Activated CD8-positive, alpha-beta T cell treated with anti-CD3 and anti-CD28 coated beads for 36 hours (primary cell): ENCODE measurements at regions not wholly inside any gene's neighbourhood (a gene's known extent, or its start where the extent isn't known, plus 50 kb on each side); places are given as distances from the start of the nearest gene placed in this dataset.

ENCODE experiments used
- ATAC-seq: fragments of 200-7000 bp; cut with Tn5 transposase; one replicate; pipeline ENCODE4 v1.10.0; 2021; ENCODE audit warnings: mild to moderate bottlenecking, moderate library complexity
- CTCF ChIA-PET: fragments of 350-600 bp; sonication (Branson Sonifier 250); formaldehyde crosslinking; loops from one replicate; lab custom pipeline; 2021; ENCODE audit warnings: antibody characterized with exemption; lab: Charles Lee
- POLR2A ChIA-PET: fragments of 350-600 bp; sonication (Branson Sonifier 250); formaldehyde crosslinking; loops from one replicate; lab custom pipeline; 2021; ENCODE audit warnings: antibody characterized with exemption; lab: Charles Lee
- DNase-seq: peaks from one replicate; pipeline ENCODE4 v3.0.0-alpha.2; 2020
- H3K27ac Mint-ChIP-seq: one replicate; pipeline ENCODE4 v1.8.0; 2021; ENCODE audit warnings: mild to moderate bottlenecking, mixed read lengths
- H3K27me3 Mint-ChIP-seq: one replicate; pipeline ENCODE4 v1.8.0; 2021; ENCODE audit warnings: mixed read lengths
- H3K36me3 Mint-ChIP-seq: one replicate; pipeline ENCODE4 v1.8.0; 2021; ENCODE audit warnings: low read depth, mixed read lengths
- H3K4me1 Mint-ChIP-seq: one replicate; pipeline ENCODE4 v1.8.0; 2021; ENCODE audit warnings: low read depth, mixed read lengths
- H3K4me3 Mint-ChIP-seq: one replicate; pipeline ENCODE4 v1.8.0; 2021; ENCODE audit warnings: mild to moderate bottlenecking, moderate library complexity, mixed read lengths
- H3K9me3 Mint-ChIP-seq: one replicate; pipeline ENCODE4 v1.8.0; 2021; ENCODE audit warnings: mixed read lengths
- intact Hi-C: fragments of 100-400 bp; cut with micrococcal nuclease; formaldehyde crosslinking; loops from one replicate; pipeline ENCODE4 v1.10.0; 2022
- TF ChIP-seq, protein P1 (sequence below): fragments of 200-600 bp; IDR thresholded peaks from one replicate; pipeline ENCODE4 v1.8.0; 2022; ENCODE audit warnings: antibody characterized with exemption, mild to moderate bottlenecking

DNA sequence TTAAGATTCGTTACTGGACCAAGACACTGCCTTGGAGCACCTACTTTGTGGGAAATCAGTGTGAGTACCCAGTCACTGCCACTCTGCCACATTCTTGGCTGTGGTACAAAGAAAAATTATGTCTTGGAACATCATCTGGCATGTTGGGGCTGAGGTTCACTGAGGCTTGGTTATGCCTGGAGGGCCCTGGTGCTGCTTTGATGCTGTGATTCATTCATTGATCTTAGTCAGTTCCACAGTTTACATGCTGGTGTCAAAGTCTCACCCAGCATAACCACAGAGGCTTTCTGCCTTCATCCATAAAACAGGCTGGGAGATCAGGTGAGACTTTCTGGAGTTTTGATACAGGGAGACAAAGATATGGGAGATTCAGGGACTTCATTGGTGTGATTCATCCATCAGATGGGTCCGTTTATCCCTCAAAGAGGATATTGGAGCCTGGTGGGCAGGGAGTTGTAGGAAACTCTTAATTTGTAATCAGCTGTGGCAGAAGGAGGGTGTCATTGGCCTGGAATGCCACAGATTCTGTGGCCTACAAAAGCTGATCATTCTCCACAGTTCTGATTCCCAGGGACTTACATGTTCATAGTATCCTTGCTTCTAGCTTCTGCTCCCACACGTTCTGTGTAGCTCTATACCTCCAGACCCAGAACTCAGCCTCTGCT, 322.5 kb downstream of the PMP22 start:
- POLR2A ChIA-PET = no interaction called here
- Mint-ChIP-seq H3K27ac (no peak overlapping the region), H3K4me3 (no peak overlapping the region), H3K27me3 (peaks cover 6% of the 10 kb centered on the region), H3K9me3 (no peaks in the 10 kb centered on the region), H3K36me3 (no peaks in the 10 kb centered on the region), H3K4me1 (no peaks in the 10 kb centered on the region)
- CTCF ChIA-PET = interaction anchor here (1.3 kb wide), 1 partner anchor 16 kb away, joined by 5 read pairs; no protein-coding TSS in a partner anchor
- DNase-seq = no peak
- TF ChIP-seq, protein P1, sequence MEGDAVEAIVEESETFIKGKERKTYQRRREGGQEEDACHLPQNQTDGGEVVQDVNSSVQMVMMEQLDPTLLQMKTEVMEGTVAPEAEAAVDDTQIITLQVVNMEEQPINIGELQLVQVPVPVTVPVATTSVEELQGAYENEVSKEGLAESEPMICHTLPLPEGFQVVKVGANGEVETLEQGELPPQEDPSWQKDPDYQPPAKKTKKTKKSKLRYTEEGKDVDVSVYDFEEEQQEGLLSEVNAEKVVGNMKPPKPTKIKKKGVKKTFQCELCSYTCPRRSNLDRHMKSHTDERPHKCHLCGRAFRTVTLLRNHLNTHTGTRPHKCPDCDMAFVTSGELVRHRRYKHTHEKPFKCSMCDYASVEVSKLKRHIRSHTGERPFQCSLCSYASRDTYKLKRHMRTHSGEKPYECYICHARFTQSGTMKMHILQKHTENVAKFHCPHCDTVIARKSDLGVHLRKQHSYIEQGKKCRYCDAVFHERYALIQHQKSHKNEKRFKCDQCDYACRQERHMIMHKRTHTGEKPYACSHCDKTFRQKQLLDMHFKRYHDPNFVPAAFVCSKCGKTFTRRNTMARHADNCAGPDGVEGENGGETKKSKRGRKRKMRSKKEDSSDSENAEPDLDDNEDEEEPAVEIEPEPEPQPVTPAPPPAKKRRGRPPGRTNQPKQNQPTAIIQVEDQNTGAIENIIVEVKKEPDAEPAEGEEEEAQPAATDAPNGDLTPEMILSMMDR = no peak
- intact Hi-C loops = no loop called here
- no peak for ATAC-seq

DNA sequence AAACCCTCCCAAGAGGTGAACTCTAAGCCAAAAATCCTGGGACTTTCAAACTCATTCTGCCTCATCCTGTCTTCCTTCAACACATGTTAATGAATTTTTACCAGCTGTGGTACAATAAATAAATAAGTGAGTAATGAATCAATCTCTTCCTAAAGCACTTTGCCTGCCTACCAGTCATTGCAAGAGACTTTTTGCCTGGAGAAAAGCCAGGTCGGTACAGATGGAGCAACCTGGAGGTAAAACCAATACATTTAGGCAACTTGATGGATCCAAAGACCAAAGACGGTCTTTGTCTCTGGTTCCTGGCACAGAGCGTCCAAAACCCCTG, 324.2 kb downstream of the PMP22 start:
- intact Hi-C loops = no loop called here
- DNase-seq = no peak
- Mint-ChIP-seq H3K27me3 (peaks cover 6% of the 10 kb centered on the region), H3K9me3 (no peaks in the 10 kb centered on the region), H3K4me1 (no peaks in the 10 kb centered on the region), H3K27ac (no peak overlapping the region), H3K36me3 (no peaks in the 10 kb centered on the region), H3K4me3 (no peak overlapping the region)
- ATAC-seq = no peak
- CTCF ChIA-PET = no interaction called here
- POLR2A ChIA-PET = no interaction called here
- TF ChIP-seq, protein P1 = no peak

DNA sequence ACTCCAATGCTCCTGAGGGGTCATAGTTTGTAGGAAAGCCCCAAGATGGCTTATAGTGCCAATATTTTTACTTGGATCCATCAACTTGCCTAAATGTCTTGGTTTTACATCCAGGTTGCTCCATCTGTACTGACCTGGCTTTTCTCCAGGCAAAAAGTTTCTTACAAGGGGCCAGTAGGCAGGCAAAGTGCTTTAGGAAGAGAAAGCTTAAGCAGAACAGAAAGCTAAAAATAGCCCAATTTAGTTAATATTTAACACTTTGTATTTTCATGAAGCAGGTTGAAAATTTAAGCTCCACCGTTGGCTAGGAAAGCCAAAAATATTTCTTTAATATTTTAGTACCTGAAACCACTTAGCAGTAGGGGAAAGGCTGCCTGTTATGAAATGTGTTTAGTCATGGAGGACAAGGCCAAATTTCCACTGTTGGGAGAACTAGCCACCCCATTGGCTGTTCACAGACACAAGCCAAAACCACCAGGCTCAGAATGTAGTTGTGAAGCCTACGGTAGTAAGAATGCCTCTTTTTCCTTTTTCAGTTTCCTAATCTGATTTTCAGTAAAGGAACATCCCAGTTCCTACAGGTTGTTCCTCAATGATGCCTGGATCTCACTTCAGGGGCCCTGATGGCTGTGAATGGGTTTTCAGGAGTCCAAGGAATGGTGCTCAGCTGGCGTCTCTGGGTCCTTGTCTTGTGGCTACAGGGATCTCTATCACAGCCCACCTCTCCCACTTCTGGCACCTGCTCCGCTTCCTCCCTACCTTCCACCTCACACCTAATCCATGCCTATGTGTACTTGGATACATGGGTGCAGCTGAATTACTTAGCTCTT, 324.8 kb downstream of the PMP22 start:
- intact Hi-C loops = no loop called here
- no peak overlapping the region for H3K27ac Mint-ChIP-seq
- no peak overlapping the region for H3K4me3 Mint-ChIP-seq
- TF ChIP-seq, protein P1 = no peak
- no peaks in the 10 kb centered on the region for H3K36me3 Mint-ChIP-seq
- no peak for ATAC-seq
- H3K4me1 Mint-ChIP-seq = no peaks in the 10 kb centered on the region
- CTCF ChIA-PET = no interaction called here
- POLR2A ChIA-PET = no interaction called here
- no peak for DNase-seq
- no peaks in the 10 kb centered on the region for H3K9me3 Mint-ChIP-seq
- peaks cover 4% of the 10 kb centered on the region for H3K27me3 Mint-ChIP-seq

DNA sequence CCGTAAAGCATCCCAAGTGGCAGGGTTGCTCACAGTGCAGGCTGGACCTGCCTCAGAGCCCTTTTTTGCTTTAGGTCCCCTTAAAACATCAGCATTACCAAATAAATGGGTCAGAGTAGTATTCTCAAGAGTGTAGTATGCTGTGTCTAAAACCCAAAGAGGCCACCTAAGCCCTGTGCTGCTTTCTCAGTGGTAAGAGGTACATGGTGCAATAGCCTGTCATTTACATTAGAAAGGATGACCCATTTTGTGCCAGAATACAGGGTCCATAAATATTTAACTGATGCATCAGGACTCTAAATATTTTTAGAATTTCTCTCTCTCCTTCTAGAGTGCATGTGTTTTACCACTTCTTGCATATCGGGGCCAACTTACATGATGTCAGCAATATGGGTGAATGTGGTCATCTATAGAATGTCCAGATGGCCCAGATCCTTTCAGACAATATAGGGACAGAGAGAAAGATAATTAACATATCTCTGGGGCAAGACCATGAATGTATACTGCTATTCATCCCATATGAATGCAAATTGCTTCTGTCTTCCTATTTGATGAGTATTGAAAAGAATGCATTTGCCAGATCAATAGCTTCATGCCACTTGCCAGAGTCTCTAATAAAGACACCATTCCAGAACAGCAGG, 329.2 kb downstream of the PMP22 start:
- intact Hi-C loops = no loop called here
- CTCF ChIA-PET = interaction anchor here (3.1 kb wide), 1 partner anchor 10 kb away, joined by 14 read pairs; no protein-coding TSS in a partner anchor
- H3K27ac Mint-ChIP-seq = no peak overlapping the region

More for the DNA sequence above, 329.2 kb downstream of the PMP22 start:
- no peaks in the 10 kb centered on the region for H3K9me3 Mint-ChIP-seq
- POLR2A ChIA-PET = no interaction called here
- peaks cover 2% of the 10 kb centered on the region for H3K27me3 Mint-ChIP-seq
- H3K36me3 Mint-ChIP-seq = no peaks in the 10 kb centered on the region
- no peak overlapping the region for H3K4me3 Mint-ChIP-seq
- no peaks in the 10 kb centered on the region for H3K4me1 Mint-ChIP-seq
- no peak for ATAC-seq
- no peak for DNase-seq
- TF ChIP-seq, protein P1 = no peak
